ENCODE measurements at regions not wholly inside any gene's neighbourhood (a gene's known extent, or its start where the extent isn't known, plus 50 kb on each side); places are given as distances from the start of the nearest gene placed in this dataset.

DNA sequence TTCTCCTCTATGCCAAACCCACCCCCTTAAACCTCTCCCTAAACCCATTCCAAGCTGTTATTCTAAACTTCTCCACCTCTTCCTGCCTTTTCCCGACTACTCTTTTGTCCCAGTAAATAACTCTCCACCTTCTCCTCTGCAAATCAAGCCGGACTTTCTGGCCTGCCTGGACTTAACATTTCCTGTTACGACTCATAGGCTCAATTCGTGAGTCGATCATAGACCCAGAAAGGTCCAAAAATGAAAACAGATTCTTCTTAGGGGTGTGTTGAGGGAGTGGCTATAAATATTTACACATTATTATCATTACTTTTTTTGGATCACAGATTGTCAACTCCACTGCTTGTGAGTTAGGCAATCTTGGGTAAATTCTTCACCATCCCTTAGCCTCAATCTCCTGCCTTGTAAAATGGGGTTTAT is 59.0 kb upstream of the HABP2 start:
- H3K4me3 ChIP-seq (ENCODE audit: low read depth in 2 of 2, low read length in 2 of 2) = no peak overlapping the region
- H3K27me3 ChIP-seq (ENCODE audit: control insufficient read depth, insufficient read depth, low read length) = peaks cover 55% of the 10 kb centered on the region
- in situ Hi-C loops (cut with HindIII; ENCODE audit: low pct_unique_long_range_greater_than_20kb, low sequenced_read_pairs) = no loop called here
- ChIA-PET CTCF (no interaction called here), POLR2A (no interaction called here)
- H3K27ac ChIP-seq (ENCODE audit: low read length) = no peak overlapping the region
- no peak for DNase-seq (ENCODE audit: low read depth, low spot score)
- BruUV-seq (replicated peaks) = no TSS peak
- no peaks in the 10 kb centered on the region for H3K4me1 ChIP-seq (ENCODE audit: control insufficient read depth, insufficient read depth, low read length)
- ATAC-seq = no peak
- TF ChIP-seq TCF7L2 (IDR thresholded peaks at IDR 0.05; ENCODE audit: low read depth, low read length) (no peak), POLR2AphosphoS5 (IDR thresholded peaks at IDR 0.05; ENCODE audit: low read depth, low read length) (no peak), SIN3A (IDR thresholded peaks at IDR 0.05; ENCODE audit: borderline replicate concordance, insufficient read depth, low read depth, low read length) (no peak)
- TF ChIP-seq, protein P1, sequence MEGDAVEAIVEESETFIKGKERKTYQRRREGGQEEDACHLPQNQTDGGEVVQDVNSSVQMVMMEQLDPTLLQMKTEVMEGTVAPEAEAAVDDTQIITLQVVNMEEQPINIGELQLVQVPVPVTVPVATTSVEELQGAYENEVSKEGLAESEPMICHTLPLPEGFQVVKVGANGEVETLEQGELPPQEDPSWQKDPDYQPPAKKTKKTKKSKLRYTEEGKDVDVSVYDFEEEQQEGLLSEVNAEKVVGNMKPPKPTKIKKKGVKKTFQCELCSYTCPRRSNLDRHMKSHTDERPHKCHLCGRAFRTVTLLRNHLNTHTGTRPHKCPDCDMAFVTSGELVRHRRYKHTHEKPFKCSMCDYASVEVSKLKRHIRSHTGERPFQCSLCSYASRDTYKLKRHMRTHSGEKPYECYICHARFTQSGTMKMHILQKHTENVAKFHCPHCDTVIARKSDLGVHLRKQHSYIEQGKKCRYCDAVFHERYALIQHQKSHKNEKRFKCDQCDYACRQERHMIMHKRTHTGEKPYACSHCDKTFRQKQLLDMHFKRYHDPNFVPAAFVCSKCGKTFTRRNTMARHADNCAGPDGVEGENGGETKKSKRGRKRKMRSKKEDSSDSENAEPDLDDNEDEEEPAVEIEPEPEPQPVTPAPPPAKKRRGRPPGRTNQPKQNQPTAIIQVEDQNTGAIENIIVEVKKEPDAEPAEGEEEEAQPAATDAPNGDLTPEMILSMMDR (IDR thresholded peaks at IDR 0.05) = no peak
- TF ChIP-seq, protein P2, sequence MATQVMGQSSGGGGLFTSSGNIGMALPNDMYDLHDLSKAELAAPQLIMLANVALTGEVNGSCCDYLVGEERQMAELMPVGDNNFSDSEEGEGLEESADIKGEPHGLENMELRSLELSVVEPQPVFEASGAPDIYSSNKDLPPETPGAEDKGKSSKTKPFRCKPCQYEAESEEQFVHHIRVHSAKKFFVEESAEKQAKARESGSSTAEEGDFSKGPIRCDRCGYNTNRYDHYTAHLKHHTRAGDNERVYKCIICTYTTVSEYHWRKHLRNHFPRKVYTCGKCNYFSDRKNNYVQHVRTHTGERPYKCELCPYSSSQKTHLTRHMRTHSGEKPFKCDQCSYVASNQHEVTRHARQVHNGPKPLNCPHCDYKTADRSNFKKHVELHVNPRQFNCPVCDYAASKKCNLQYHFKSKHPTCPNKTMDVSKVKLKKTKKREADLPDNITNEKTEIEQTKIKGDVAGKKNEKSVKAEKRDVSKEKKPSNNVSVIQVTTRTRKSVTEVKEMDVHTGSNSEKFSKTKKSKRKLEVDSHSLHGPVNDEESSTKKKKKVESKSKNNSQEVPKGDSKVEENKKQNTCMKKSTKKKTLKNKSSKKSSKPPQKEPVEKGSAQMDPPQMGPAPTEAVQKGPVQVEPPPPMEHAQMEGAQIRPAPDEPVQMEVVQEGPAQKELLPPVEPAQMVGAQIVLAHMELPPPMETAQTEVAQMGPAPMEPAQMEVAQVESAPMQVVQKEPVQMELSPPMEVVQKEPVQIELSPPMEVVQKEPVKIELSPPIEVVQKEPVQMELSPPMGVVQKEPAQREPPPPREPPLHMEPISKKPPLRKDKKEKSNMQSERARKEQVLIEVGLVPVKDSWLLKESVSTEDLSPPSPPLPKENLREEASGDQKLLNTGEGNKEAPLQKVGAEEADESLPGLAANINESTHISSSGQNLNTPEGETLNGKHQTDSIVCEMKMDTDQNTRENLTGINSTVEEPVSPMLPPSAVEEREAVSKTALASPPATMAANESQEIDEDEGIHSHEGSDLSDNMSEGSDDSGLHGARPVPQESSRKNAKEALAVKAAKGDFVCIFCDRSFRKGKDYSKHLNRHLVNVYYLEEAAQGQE (IDR thresholded peaks at IDR 0.05; ENCODE audit: insufficient read depth in 1 of 2, low read depth in 2 of 2, low read length in 1 of 2) = no peak
- no peaks in the 10 kb centered on the region for H3K36me3 ChIP-seq (ENCODE audit: control insufficient read depth, insufficient read depth, low read length)
- no peaks in the 10 kb centered on the region for H3K9me3 ChIP-seq (ENCODE audit: control insufficient read depth, insufficient read depth, low read depth, low read length)
- intact Hi-C loops (cut with micrococcal nuclease; ENCODE audit: unreplicated experiment) = no loop called here

DNA sequence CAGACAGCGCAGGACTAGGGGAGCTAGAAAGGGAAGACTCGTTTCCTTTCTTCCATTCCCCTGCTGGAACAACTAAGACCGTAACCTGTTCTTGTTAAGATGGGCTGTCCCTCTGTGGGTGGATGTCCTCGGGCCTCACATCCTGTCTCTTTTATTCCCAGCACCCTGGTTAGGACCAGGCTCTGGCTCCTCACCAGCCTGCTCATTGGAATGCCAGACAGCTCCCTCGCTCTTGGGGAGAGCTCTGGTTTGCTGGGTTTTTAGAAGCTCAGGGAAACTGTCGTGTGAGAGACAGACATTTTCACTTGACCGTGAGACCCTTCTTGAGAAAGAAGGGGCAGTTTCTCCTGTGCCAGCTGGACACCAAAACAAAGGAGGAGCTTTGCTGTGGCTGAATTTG is 58.1 kb upstream of the HABP2 start:
- no peak overlapping the region for H3K4me3 ChIP-seq (ENCODE audit: low read depth in 2 of 2, low read length in 2 of 2)
- H3K9me3 ChIP-seq (ENCODE audit: control insufficient read depth, insufficient read depth, low read depth, low read length) = no peaks in the 10 kb centered on the region
- no peaks in the 10 kb centered on the region for H3K36me3 ChIP-seq (ENCODE audit: control insufficient read depth, insufficient read depth, low read length)
- ATAC-seq = no peak
- H3K27me3 ChIP-seq (ENCODE audit: control insufficient read depth, insufficient read depth, low read length) = peaks cover 54% of the 10 kb centered on the region
- H3K4me1 ChIP-seq (ENCODE audit: control insufficient read depth, insufficient read depth, low read length) = no peaks in the 10 kb centered on the region
- BruUV-seq (replicated peaks) = no TSS peak
- ChIA-PET POLR2A (no interaction called here), CTCF (no interaction called here)
- TF ChIP-seq SIN3A (IDR thresholded peaks at IDR 0.05; ENCODE audit: borderline replicate concordance, insufficient read depth, low read depth, low read length) = no peak
- TF ChIP-seq, protein P1 (IDR thresholded peaks at IDR 0.05) = no peak
- TF ChIP-seq POLR2AphosphoS5 (IDR thresholded peaks at IDR 0.05; ENCODE audit: low read depth, low read length) = no peak
- TF ChIP-seq, protein P2 (IDR thresholded peaks at IDR 0.05; ENCODE audit: insufficient read depth in 1 of 2, low read depth in 2 of 2, low read length in 1 of 2) = no peak
- TF ChIP-seq TCF7L2 (IDR thresholded peaks at IDR 0.05; ENCODE audit: low read depth, low read length) = no peak
- intact Hi-C loops (cut with micrococcal nuclease; ENCODE audit: unreplicated experiment) = no loop called here
- H3K27ac ChIP-seq (ENCODE audit: low read length) = no peak overlapping the region
- in situ Hi-C loops (cut with HindIII; ENCODE audit: low pct_unique_long_range_greater_than_20kb, low sequenced_read_pairs) = no loop called here
- DNase-seq (ENCODE audit: low read depth, low spot score) = no peak
